Suppressor macrophage treated with lipopolysaccharide for 1 hour (primary cell): ENCODE measurements at regions not wholly inside any gene's neighbourhood (a gene's known extent, or its start where the extent isn't known, plus 50 kb on each side); places are given as distances from the start of the nearest gene placed in this dataset.
"Not testable (repeated sequence)": the region's sequence is repeated elsewhere in the genome, so short reads cannot be mapped to it uniquely, and the experiment has no call there.

ENCODE experiments used
- DNase-seq, 3 donors: peaks; one replicate each; pipeline ENCODE4 v3.0.0-alpha.2; 2020 to 2022

DNA sequence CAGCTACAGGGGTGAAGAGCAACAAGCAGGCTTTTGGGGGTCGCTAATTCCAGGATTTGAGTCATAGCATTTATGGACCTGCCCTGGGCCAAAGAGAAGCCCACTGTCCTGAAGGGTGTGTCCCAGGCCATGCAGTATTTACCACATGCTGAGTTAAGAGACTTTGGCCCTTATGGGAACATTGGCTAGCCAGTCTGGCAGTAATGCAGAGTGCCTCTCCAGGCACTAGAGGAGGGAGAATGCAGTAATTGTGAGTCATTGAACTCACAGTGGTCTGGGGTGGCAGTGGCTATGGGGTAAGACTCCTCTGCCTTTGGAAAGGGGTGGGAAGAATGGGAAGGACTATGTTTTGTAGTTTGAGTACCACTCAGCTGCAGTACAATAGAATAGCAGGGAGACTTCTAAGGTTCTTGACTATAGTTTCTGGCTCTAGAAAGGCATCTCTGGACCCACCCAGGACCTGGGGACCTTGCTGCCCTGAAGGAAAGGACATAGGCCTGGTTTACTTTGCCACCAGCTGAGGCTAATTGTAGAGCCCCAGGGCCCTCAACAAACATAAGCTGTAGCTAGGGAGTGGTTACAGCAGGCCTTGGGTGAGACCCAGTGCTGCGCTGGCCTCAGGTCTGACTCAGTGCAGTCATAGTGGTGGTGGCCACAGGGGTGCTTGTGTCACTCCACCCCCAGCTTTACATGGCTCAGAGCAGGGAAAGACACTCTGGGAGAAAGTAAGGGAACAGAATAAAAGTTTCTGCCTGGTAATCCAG, 520.9 kb downstream of the HTR1B start:
- DNase-seq: no peak

GRCh38 chr6:76940191-76940590, 523.1 kb downstream of the HTR1B start:
- no peak for DNase-seq

DNA sequence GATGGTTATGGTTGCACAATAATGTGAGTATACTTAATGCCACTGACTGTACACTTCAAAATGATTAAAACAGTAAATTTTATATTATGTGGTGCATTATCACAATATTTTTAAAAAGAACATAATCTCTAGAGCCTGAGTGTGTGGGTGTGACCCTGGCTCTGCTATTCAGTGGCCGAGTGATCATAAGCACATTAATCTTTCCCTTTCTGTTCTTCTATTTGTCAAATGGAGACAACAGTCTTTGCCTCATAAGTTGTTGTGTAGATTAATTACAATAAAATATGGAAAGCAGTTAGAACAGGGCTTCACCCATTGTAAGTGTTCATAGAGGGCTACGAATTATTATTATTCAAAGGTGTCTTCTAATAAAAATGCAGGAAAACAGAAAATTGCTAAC, 548.6 kb downstream of the HTR1B start:
- DNase-seq: no peak

- DNase-seq: not testable (repeated sequence)
Observed at GRCh38 chr6:76905541-76905940, 557.8 kb downstream of the HTR1B start.

DNA sequence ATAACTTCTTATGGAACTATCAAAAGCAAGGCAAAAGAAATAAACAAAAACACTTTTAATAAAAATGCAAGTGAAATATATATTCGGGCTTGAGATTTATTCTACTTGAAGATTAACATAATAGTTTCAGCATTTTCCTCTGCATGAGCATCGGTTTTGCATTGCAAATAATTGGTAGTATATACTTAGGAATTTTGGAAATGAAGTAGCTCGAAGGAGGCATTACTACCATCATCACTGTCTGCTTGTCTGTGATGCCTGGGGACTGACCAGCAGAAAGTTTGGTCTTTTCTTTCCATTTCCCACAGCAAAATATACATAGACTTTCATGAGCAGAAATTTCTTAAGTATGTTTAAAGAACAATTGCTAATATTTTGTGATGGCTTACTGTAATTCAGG, 570.7 kb downstream of the HTR1B start:
- no peak for DNase-seq

GRCh38 chr6:76888351-76888750, 574.9 kb downstream of the HTR1B start:
- DNase-seq: no peak

- DNase-seq: no peak
Observed at GRCh38 chr6:76886900-76887299, 576.4 kb downstream of the HTR1B start.

DNA sequence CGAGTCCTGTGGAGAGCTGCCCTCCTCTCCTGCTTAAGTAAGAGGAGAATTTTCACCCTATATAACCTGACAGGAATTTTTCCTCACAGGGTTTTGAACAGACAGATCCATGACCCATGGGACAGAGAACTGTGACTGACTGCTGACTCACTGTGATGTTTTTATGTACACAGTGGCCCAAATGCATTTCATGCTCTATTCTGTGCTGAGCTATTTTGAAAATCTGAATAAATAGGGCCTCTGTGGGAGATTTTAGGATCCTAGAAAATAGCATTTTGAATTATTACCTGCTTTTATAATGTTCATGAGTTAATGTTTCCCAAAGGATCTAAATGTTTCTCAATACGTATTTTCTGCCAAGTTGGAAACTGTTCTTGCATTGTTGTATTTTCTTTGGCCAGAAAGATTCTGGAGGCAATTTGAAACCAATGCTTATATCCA, 577.4 kb downstream of the HTR1B start:
- no peak for DNase-seq

DNA sequence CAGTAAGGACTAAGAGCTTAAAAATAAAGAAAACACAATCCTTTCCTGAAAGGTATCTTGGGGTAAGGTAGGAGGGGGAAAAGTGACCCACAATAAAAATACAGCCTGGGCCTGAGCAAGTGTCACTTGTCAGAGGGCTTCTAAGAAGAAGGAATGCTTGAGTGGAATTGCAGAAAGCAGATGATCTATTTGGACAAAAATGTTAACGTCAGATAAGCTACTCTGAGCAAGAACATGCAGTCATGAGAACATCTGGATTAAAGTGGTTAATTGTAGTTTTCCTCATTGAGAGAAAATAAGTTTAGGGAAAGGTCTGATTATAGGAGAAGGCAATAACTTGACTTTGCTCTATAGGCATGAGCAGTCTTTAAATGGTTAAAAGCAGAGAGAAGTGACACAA, 581.9 kb downstream of the HTR1B start:
- DNase-seq: no peak

DNA sequence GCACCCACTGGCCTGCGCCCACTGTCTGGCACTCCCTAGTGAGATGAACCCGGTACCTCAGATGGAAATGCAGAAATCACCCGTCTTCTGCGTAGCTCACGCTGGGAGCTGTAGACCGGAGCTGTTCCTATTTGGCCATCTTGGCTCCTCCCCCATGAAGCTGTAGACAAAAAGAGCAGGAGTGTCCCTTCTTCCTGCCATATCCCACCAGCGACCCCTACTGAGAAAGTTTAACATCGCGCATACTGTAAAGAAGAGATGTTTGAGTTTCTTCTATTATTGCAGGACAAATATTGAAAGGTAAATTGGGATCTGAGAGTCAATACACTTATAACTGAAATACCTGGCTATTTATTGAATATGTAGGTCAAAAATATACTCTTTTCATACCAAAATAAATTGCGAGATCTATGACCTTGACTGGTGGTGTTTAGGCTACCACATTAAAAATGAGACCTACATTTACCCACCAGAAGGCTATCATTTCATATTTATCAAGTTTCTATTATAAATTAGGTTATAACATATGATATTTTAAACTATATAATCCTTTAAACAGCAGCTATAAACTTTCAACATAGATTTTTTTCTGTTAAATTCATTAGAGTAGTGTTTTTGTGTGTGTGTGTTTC, 586.3 kb downstream of the HTR1B start:
- DNase-seq: no peak

GRCh38 chr6:76876430-76876829, 586.9 kb downstream of the HTR1B start:
- DNase-seq: not testable (repeated sequence)

DNA sequence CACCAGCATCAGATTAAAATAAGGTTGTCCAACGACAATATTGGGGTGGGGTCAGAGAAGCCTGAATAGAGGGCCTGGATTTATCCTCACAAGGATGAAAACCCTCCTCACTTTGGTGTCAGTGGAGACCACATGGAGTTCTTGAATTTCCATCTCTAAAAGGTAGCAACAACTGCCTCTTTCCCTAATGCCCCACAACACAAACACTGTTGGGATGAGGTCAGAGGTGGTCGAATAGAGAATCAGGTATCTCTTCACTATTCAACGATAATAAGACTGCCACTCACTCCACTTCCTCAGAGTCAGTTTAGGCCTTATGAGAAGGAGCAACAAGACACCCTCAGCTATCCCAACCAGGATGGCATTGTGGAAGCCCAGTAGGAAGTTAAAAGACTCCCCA, 596.1 kb downstream of the HTR1B start:
- no peak for DNase-seq

DNA sequence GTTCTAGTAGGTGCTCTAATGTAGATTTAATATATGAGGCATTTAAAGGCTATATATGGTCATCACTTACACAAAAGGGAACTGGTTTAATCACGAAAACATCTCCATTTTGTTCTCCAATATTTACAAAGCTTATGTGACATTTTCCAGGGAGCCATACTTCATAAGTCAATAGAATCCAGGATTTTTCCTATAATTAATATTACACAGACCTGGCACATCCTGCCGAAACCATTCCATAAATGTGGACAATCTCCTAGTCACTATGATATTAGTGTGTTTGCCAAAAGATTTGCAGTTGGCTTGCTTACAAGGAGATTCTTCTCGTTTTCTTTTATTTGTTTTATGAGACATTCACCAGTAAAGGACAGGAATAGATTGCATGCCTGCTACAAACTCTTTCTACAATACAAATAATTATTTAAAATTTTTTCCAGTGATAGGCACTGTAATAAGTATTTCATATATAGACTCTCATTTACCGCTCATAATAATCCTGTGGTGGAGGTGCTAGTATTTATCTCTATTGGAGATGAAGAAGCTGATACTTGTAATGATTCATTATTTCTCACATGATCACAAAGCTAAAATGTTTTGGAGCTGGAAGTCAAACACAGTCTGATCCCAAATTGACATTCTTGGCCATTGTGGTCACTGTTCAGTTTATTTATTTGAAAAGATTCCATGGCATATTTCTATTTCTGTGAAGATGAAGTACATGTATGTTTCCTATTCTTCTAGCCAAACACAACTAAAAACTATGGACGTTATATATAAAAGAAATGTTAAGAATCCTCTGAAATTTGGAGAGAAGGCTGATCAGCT, 597.0 kb downstream of the HTR1B start:
- DNase-seq: no peak

DNA sequence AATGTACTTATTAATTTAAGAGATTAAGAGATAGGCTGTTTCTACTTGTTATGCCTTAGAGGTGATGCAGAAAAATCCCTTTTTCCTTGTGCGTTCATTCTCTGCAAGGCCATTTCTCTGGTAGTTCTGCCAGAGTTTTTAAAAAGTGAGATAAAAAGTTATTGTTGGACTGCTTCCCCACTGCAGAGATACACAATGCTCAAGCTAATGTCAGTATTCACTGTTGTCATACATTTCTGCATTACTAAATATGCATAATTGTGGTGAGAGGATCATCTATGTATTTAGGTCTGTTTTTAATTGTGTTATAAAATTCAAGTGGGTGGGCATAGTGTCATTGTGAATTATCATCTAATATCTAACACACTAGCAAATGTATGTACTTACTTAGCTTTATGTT, 600.4 kb downstream of the HTR1B start:
- DNase-seq: no peak

- DNase-seq: no peak
Observed at GRCh38 chr6:76861403-76861802, 601.9 kb downstream of the HTR1B start.

GRCh38 chr6:76856065-76856464, 607.2 kb downstream of the HTR1B start:
- DNase-seq: no peak

DNA sequence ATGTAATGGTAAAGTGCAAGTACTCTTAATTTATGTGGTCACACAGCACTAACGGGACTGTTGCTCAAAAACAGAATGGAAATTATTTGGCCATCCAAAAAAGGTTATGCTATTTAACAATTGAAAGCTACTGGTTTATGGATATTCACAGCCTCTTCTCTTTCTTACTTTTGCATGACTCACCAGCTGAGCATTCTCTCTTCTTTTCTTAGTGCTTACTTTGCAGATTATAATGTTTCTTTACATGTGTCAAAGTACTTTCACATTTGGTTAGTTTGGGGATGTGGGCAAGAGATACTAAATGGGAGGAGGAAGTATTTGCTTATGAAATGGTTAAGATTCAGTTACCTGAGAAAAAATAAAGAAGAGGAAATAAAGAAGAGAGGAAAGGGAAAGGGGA, 610.5 kb downstream of the HTR1B start:
- no peak for DNase-seq

DNA sequence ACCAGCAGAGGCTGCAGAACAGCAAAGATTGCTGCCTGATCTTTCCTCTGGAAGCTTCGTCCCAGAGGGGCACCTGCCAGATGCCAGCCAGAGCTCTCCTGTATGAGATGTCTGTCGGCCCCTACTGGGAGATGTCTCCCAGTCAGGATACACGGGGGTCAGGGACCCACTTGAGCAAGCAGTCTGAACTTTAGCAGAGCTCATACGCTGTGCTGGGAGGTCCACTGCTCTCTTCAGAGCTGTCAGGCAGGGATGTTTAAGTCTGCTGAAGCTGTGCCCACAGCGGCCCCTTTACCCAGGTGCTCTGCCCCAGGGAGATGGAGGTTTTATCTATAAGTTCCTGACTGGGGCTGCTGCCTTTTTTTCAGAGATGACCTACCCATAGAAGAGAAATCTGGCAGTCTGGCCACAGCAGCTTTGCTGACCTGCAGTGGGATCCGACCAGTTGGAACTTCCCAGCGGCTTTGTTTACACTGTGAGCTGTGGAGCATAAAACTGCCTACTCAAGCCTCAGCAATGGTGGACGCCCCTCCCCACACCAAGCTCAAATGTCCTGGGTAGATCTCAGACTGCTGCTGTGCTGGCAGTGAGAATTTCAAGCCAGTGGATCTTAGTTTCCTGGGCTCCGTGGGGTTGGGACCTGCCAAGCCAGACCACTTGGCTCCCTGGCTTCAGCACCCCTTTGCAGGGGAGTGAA, 613.9 kb downstream of the HTR1B start:
- DNase-seq: not testable (repeated sequence)

- DNase-seq: no peak
Observed at GRCh38 chr6:76843054-76843822, 620.1 kb downstream of the HTR1B start.

- DNase-seq: no peak
Observed at GRCh38 chr6:76840865-76841264, 622.4 kb downstream of the HTR1B start.

DNA sequence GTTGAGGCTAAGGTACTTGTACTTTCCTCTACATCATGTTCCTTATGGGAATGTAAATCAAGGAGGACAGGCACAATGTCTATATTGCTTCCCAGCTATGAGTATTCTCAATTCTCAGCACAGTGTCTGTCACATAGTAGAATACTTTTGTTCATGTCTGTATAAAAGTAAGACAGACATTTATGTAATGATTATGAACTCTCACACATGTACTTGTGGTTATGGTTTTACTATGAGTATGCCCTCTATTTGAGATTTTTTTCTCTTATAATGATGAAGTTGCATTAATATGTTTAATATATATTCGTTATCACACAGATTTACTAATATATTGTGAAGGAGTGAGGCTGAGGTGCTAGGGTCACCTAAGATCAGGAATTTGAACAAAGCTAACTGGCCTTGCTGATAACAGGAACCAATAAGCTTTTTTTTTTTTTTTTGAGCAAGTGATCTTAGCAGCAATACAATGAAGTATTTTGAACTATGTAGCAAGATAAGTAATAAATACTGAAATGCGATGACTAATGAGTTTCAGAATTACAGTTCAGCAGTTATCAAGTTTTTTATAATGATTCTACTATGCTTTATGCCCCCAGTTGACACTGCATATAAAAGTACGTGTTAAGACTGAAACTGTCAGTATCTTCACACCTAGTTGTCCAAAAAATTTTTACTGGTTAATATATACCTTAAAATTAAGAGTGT, 623.1 kb downstream of the HTR1B start:
- no peak for DNase-seq

DNA sequence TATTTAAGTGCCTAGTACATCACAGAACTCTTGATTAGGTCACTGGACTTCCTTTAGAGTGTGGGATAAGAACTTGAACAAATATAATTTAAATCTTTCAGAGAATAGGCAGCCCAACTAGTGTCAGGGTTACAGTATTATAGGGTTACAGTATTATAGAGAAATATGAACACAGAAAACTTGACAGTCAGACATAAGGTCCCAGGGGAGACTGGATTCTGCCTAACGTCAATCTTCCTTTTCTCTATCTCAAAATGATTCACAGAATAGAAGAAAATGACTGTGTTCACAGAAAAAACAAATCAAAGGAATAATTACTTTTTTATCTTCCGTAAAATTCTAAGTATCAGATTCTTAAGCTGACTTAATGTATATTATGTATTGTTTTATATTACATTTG, 623.8 kb downstream of the HTR1B start:
- DNase-seq: no peak
